Hematopoietic multipotent progenitor cell treated with erythropoietin and hydrocortisone succinate and interleukin-3 and kit ligand, for 4 days (in vitro differentiated cells): ENCODE measurements at regions not wholly inside any gene's neighbourhood (a gene's known extent, or its start where the extent isn't known, plus 50 kb on each side); places are given as distances from the start of the nearest gene placed in this dataset.

Experiments
- DNase-seq: peaks from one replicate; pipeline ENCODE4 v3.0.0-alpha.2; 2015

DNA sequence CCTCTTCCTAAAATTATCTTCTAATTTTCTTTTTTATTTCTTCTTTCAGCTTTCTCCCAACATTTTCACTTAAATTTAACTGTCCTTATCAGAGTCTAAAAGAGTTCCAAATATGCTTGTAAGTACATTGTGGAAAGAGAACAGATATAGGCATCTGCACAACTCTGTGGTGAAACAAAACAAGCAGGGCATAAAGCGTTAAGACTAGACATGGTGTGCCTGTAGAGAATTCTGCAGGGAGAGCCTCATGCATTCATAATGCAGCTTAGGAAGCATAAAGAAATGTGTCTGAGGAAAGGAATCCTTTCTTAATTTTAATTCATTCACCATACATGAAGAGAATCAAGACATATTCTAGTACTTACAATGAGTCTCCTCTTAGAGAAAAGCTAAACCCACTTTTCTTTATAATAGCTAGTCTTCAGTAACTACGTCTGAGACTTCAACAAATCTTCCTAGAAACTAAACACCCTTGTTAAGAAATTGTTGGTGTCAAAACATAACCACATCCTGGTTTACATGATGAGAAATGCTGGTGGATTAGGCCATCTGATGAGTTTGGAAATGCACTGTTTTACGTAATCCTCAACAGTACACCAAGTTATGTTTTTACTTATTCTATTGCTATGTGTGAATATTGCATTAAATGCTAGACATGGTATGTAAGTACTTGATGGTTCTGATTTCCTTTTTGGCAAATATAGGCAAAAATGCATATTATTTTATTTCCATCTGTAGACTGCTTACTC, 307.8 kb upstream of the GIMD1 start:
- DNase-seq: peak; percentile 77

DNA sequence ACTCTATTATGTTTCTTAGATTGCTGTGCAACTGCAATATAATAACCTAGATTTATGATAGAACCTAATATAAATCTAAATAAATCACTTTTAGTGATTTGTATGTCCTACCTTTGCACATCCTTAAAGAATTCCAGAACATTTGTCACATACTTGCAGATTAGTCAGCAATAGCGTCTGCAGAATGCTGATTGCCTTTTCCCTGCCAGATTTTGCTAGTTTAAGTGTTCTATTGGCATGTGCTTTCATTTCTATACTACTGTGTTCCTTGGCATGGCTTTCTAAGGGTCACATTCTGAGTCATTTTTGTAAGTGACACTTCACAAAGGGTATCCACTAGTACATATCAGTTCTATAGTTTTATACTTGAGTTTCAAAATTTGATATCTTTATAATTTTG, 303.1 kb upstream of the GIMD1 start:
- no peak for DNase-seq

DNA sequence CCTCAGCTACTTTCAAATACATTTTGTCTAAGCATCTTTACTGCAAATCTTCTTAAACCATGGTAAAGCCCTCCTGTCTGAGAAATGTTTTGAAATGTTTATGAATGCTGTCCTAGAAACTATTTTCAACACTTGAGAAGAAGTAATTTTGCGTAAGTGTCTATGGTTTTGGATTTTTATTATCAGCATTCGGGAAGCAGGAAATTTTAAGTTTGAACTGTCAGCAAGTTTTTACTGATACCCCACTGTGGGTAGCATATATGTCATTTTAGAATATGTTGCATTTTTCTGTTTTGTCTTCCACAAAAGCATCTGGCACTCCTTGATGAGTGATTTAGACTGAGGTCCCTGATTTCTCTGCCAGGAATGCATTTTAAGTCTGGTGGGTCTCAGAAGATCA, 302.4 kb upstream of the GIMD1 start:
- no peak for DNase-seq

DNA sequence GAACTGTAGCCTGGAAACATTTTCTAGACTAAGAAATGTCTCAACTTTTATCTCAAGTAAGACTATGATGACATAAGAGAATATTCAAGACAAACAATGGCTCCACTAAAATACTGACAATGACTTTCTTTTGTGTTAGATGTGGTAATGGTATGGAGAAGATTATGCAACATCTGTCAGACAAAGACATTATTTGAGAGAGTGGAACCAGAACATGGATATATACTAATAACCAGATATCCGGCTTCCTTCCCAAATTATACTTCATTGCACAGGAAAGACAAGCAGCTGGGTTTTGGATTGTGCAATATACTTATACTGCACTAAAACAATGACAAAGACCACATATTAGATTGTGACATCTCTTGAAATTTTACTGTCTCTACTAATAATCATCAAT, 290.8 kb upstream of the GIMD1 start:
- DNase-seq: peak; percentile 40

DNA sequence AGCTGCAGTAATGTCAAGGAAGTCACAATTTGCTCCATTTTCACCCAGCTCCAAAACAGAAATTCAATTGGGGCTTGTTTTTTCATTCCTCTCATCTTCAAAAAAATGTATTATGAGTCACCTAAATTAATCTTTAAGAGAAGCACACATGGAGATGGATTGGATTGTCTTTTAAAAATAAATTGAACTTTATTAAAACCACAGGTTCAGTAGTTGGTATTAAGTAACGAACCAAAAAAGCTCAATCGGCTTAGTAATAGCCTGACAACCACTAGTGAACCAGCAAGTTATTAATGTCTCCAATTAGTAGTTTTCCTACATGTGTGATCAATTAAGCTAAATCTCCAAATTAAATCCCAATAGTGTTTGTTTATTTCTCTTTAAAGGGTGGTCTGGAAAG, 283.5 kb upstream of the GIMD1 start:
- no peak for DNase-seq

DNA sequence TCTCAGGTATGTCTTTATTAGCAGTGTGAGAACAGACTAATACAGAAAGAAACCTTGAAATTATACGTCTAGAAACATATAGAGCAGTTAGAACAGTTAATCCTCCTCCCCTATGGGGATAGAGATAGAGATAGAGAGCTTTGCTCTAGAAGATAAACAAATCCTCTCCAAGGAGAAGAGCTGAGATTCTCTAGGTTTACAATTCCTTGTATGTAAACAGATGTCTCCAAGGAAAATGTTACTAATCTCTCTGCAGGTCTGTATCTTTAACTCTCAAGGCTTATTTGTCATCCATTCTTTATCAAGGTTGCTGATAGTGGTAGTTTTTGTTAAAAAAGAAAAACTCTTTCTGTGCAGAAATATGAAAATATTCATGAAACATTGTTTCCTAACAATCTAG, 282.1 kb upstream of the GIMD1 start:
- DNase-seq: no peak

DNA sequence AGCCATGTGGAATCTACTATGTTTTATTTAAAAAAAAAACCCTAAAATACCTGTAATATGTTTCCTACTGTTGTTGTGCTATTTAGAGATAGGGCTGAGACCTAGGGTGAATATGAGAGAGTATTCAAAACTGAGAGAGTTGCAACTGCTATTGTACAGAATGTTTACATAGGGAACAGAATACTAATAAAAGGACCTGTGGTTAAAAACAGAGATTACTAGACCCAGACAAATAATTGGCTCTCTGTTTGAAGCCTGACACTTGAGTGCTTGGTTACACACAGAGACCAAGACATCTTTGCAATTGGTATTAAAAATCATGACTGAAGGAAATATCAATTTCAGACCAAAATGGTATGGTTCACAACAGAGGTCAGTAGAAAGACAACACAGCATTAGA, 278.9 kb upstream of the GIMD1 start:
- no peak for DNase-seq

DNA sequence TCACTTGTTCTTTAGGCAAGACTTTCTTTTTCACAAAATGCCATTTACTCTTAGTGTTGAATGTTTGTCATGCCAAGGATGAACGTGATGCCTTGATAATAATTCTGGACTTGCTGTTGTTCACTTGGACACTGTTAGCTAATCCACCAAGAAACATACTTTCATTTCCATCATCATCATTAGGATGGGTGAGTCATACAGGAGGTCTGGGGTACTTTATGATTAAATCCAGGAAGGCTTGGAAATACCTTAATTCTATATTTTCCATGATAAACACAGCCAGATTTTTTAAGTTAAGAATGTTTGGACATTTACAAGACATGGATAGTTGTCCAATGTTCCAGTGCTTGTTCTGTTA, 260.7 kb upstream of the GIMD1 start:
- DNase-seq: no peak

DNA sequence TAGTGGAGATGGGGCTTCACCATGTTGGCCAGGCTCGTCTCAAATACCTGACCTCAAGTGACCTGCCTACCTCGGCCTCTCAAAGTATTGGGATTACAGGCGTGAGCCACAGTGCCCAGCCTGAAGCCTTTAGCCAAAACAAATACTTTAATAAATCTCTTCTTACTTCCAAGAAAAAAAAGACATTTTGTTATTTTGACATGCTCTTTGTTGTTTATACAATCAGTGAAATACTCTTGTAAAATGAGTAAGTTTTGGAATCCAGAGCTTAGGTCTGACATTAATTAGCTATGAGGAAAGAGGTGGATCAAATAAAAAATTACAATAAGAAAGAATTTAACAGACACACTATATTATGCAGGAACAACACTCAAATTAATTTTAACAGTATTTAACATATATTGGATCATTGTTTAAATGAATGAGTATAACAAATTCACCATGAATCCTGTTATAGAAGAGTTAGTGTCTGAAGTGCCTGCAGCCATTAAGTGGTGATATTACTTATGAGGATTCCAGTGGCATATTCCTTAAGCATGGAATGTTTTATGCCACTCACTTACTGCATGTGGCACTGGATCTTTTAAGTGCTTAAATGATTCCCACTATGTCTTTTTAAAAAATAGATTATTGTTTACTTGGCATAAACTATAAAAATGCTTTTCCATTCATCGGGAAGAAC, 260.1 kb upstream of the GIMD1 start:
- DNase-seq: no peak

DNA sequence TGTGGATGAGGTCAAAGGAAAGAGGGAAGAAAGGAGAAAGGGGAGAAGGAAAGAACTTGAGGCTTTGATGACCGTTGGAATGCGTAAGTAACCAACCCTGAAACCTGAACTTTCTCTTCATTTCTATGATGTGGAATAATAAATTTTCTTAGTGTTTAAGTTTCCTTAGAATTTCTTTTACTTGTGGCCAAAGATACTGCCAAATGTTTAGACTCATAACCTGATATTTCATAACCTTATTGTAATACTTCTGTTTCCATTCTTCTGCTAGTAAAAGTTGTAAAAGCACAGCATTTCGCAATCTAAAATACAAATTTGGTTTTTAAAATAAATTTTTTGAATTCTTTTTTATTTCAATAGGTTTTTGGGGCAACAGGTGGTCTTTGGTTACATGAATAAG, 258.5 kb upstream of the GIMD1 start:
- no peak for DNase-seq

DNA sequence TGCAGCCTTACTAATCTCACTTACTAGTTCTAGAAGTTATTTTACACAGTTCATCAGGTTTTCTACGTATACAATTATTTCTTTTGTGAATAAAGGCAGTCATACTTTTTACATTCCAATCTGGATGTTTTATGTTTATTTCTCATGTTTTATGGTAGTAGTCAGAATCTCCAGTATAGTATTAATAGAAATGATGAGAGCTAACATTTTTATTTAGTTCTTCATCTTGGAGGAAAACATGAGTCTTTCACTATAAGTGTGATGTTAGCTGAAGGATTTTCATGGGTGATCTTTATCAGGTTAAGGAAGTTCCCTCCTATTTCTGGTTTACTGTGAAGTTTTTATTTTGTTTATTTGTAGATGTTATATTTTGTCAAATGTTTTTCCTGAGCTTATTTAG, 256.1 kb upstream of the GIMD1 start:
- no peak for DNase-seq

DNA sequence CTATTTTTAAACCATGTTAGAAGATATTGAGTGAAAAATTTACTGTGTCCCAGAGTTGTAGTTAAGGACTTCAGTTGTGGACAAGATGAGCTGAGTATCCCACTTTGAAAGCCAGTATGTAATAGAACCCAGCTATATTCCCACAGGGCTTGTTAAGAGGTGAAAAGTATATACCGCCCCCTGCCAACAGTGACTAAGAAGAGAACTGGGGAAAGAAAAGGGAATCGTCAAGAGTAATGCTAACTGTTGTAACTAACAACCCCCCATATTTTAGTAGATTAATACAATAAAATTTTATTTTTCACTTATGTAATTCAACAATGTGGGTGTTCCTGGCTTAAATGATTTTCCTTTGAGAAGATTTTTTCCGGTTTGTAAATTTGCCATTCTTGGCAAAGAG, 250.4 kb upstream of the GIMD1 start:
- DNase-seq: no peak

DNA sequence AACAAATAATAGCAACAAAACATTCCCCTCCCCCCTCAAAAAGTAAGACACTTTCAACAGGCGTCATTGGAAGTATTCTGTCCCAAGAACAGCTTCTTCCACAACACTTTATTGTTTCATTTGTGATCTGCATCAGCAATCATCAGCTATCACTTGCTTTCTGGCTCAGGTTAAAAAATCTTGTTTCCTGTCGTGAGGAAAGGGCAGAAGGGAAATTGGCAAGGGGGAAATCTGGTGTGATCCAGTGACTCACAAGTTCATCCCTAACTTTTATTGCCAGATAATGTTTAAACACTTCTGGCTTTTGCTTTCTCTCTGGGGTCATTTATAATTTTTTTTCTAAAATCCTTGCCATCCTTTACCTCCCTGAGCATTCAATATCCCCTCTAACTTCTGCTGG, 247.4 kb upstream of the GIMD1 start:
- no peak for DNase-seq

DNA sequence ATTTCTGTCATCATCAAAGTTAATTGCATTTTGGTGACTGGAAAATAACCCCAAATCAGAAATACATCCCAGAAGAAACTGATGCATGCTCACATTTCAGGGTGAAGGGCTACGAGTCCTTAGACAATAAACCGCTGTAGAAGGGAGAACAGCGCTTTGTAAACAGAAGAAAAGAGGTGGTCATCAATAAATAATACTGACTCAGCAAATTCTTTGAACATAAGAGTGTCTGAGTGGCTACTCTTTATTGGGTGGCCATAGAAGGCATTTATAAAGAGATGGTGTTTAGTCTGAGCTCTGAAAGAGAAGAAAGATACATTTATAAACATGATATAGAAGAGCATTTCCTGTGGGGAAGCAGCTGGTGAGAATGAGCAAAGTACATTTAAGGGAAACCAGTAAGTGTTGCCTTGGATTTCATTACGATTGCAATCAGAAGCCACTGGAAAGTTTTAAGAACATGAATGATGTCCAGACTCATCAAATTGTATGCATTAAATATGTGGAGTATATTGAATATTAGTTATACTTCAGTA, 246.9 kb upstream of the GIMD1 start:
- no peak for DNase-seq

DNA sequence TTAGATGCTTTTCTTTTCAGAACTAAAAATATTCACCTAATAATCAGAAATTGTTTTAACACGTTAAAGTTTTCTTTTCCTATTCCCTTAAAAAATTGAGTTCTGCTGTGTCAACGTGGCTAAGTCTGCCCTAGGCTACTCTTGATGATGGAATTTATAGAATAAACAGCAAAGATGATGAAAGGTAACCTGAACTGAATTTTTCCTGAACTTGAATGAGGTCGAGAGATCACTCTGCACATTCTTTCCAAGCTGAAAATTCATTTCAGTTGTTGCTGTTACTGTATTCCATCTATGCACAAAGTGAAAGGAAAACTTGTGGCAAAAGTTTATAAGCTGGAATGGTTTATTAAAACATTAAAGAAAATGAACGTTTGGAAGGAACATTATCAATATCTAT, 245.9 kb upstream of the GIMD1 start:
- DNase-seq: no peak

DNA sequence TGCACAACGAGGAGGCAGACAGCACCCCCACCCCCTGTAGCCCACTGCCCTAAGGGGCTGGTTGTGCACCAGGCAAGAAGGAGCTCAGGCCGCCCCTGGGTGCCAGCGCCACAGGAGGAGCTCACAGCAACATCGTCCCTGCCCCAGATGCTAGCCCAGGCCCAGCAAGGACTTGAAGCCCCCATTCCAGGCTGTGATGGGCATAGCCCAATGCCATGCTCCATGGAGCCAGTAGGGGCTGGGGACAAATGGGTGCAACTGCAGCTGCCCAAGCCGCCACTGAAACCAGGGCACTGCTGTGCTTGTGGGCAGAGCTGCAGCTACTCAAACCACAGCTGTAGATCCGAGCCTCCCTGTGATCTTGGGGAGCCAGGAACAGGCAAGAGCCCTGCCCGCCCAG, 241.3 kb upstream of the GIMD1 start:
- DNase-seq: no peak

DNA sequence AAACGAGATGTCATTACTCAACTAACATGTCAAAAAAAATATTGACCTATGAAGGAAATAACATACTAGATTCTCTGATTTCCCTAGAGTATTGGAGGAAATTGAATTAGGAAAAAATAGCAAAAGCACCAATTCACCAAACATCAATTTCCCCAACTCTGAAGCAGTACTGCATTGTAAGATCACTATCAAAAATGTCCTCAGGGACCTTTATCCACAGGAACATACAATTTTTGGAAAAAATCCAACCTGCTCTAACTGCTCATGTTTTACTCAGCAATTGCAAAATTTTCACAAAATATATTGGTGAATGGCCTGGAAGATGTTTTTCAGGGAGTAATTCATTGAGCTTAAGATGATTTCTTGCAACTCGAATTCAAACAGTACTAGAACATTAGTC, 239.0 kb upstream of the GIMD1 start:
- DNase-seq: no peak

DNA sequence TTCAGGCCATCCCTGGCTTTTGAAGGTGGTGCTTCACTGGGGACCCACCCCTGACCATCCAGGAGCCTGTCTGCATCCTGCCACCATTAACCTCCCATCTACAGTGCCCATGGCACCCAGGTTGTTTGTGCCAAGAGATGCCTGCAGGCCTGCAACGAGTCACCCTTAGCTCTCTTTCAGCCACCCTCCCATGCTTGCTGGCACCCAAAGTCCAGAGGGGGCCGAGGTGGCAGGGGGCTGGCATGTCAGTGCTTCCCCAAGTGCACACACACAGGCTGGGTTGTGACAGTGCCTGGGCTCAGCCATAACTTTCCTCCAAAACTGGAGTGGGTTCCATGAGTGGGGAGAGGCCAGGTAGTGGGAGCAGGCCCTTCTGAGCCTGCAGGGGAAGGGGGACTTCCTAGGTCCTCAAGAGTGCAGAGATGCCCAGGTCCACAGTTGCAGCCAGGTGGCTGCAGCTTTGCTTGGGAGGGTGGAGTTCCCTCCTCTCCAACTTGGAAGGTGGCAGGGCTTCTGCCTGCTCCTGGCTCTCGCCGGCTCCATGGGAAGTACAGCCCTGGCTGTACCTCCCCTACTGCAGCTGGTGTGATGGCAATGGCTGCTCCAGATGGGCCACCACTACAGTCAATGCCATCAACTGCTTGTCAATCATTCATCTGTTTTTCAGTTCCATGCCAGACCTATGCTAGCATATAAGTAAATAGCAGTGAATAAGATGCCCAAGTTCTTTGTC, 235.9 kb upstream of the GIMD1 start:
- DNase-seq: no peak

DNA sequence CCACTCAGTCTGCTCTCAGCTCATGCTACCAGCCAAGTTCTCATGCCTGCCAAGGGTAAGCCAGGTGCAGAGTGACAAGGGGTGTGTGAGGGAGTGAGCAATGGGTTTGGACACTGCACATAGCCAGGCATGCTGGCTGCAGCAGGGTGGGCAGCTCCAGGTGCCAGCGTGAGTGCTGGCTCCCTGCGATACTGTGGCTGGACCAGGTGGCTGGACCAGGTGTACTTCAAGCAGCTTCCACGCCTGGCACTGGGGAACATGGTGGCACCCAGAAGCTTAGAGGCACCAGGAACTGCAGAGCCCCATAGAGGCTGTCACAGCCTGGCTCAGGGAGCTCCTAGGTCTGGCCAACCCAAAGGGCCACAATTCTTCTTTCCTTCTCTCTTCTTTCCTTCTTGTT, 234.9 kb upstream of the GIMD1 start:
- DNase-seq: no peak

DNA sequence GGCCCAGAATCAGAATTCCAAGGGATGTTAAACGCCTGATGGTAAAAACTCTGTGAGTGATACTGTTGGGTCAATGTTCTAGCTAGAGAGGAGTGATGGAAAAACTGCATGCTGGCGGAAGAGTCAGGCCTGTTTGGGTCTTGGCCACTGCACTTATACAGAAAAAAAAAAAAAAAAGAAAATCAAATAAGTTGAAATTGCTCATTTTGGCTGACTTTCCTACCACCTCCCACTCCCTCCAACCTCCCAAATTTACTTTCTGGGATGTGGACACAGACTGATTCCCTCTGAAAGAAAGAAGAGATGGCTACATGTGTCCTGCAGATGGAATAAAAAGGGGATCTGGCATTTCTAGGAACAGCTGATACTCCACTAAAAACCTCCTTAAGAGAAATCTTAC, 234.1 kb upstream of the GIMD1 start:
- no peak for DNase-seq

DNA sequence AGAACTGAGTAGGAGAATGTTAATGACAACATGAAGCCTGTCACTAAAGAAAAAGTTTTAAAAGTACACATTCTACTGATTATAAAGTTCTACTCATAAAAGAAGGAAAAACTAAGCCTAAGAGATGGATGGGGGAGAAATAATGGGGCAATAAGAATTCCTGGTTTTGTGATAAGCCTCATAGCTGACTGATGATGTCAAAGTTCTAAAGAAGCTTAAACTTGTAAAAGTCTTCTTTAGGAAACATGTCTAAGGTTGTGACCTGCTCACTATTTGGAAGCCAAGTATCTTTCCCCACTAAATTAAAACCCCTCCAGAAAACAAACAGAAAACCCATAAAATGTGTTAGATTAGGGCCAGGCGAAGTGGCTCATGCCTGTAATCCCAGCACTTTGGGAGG, 232.9 kb upstream of the GIMD1 start:
- DNase-seq: no peak

DNA sequence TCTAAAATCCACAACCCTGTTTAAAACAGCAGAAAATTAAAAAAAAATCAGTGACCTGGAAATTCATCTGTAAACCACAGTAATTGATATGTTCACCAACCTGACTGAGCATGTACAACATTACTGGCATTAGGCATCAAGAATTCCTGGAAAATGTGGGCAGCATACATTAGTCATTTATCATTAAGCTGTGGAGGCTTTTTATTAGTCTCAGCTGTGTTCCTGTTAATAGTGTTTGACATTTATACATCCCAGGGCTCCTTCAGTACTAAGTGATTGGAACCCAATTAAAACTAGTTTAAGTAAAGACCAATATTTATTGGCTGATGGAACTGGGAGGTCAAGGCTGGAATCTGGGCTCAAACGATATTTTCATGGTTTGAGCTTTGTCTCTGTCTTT, 227.3 kb upstream of the GIMD1 start:
- DNase-seq: no peak

DNA sequence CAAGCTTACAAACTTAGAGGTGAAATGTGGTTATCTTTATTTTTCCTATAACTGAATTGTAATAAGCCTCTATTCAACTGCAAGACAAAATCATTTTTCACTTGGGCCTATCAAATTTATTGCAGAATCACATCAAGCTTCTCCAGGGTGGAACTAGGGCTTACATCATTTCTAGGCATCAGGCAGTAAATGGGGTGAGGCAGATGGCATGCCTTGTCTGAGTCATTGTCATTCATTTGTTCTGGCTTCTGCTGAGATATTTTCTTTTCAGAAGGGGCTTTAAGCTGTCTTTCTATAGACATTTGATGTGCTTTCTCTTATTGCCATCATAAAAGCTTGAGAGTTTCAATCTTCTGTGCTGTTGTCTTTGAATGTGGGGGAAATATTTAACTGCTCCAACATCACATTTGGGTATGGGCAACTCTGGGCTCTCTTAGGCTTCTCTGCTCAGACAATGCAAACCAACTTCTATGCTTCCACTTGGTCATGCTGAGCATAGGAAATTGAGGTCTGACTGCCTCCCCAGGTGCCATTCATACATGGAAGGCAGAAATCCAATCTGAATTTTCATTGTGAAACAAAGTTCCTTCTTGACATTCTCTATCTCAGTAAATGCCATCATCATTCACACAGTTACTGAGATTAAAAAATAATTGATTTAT, 225.8 kb upstream of the GIMD1 start:
- DNase-seq: no peak

DNA sequence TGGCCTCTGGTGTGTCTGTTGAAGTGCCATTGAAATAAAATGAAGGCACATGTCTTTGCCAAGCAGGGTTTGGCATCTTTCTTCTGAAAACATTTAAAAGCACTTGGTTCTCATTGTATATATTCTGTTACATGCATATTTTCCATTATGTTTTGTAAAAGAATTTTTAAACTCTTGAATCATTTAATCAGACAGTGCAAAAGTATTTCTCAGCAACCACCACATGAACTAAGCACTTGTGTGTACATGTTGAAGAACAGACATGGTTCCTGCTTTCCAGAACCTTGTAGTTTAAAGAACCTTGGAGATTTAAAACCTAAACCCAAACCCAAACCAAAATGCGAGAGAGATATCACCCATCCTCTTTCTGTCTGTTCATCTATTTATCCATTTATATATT, 220.3 kb upstream of the GIMD1 start:
- DNase-seq: no peak
